IMR-90 (cell line): ENCODE measurements at regions not wholly inside any gene's neighbourhood (a gene's known extent, or its start where the extent isn't known, plus 50 kb on each side); places are given as distances from the start of the nearest gene placed in this dataset.

Source experiments
- ATAC-seq: fragments of 200-7000 bp; cut with Tn5 transposase; 2 replicates; pipeline ENCODE4 v1.9.1; 2020; ENCODE audit warnings: low read depth, mild to moderate bottlenecking, moderate library complexity
- BruUV-seq: library from RNA; stranded (reverse); fragments of 400-500 nt; replicated peaks from 2 replicates; lab custom pipeline; 2021; lab: Mats Ljungman, UMichigan
- CTCF ChIA-PET: fragments of 300-600 bp; formaldehyde crosslinking; extraction: SDS; loops from one replicate; lab custom pipeline; 2021; ENCODE audit warnings: antibody characterized with exemption; lab: Yijun Ruan, JAX
- POLR2A ChIA-PET: fragments of 300-600 bp; sonication (Branson Sonifier 250); formaldehyde crosslinking; loops from one replicate; lab custom pipeline; 2022; ENCODE audit warnings: antibody characterized with exemption; ENCODE audit not compliant: unreplicated experiment; lab: Charles Lee
- DNase-seq: peaks from one replicate; pipeline ENCODE4 v3.0.0; 2013
- H2AFZ ChIP-seq: replicated peaks from 2 replicates; pipeline ENCODE3; 2013; ENCODE audit warnings: low read length, mild to moderate bottlenecking; ENCODE audit not compliant: poor library complexity
- H2AK5ac ChIP-seq: 2 replicates; pipeline ENCODE4 v1.6.1; 2013; ENCODE audit warnings: low read depth, low read length, inconsistent platforms
- H2AK9ac ChIP-seq: replicated peaks from 2 replicates; pipeline ENCODE3; 2013; ENCODE audit warnings: mild to moderate bottlenecking, low read depth, low read length, moderate library complexity; ENCODE audit not compliant: poor library complexity
- H2BK120ac ChIP-seq: 2 replicates; pipeline ENCODE4 v1.6.1; 2013; ENCODE audit warnings: low read depth, low read length, inconsistent platforms
- H2BK15ac ChIP-seq: 3 replicates; pipeline ENCODE4 v1.6.1; 2013; ENCODE audit warnings: low read depth, low read length, inconsistent platforms
- H2BK20ac ChIP-seq: 2 replicates; pipeline ENCODE4 v1.6.1; 2013; ENCODE audit warnings: low read depth, mild to moderate bottlenecking, inconsistent platforms, low read length, moderate library complexity
- H2BK5ac ChIP-seq: 2 replicates; pipeline ENCODE4 v1.6.1; 2013; ENCODE audit warnings: mild to moderate bottlenecking, low read depth, low read length, inconsistent platforms; ENCODE audit not compliant: poor library complexity, severe bottlenecking
- H3K14ac ChIP-seq: replicated peaks from 2 replicates; pipeline ENCODE4 v1.6.1; 2013; ENCODE audit warnings: low read depth, low read length, inconsistent platforms
- H3K18ac ChIP-seq: 2 replicates; pipeline ENCODE4 v1.6.1; 2013; ENCODE audit warnings: low read depth, low read length, control low read depth
- H3K23ac ChIP-seq: 2 replicates; pipeline ENCODE4 v1.6.1; 2013; ENCODE audit warnings: low read depth, low read length, inconsistent platforms
- H3K27ac ChIP-seq: 2 replicates; pipeline ENCODE4 v1.5.1; 2013; ENCODE audit warnings: mild to moderate bottlenecking, control low read depth, low read length; ENCODE audit not compliant: insufficient read depth
- H3K27me3 ChIP-seq: 2 replicates; pipeline ENCODE4 v1.6.1; 2013; ENCODE audit warnings: low read length; ENCODE audit not compliant: control insufficient read depth, insufficient read depth
- H3K36me3 ChIP-seq: 2 replicates; pipeline ENCODE4 v1.6.1; 2013; ENCODE audit warnings: low read length, mixed read lengths; ENCODE audit not compliant: control insufficient read depth, insufficient read depth
- H3K4ac ChIP-seq: 2 replicates; pipeline ENCODE4 v1.6.1; 2013; ENCODE audit warnings: low read depth, low read length, inconsistent platforms
- H3K4me1 ChIP-seq: 2 replicates; pipeline ENCODE4 v1.6.1; 2013; ENCODE audit warnings: low read length, mixed read lengths; ENCODE audit not compliant: control insufficient read depth, insufficient read depth
- H3K4me2 ChIP-seq: 2 replicates; pipeline ENCODE4 v1.6.1; 2013; ENCODE audit warnings: low read depth, mild to moderate bottlenecking, control low read depth, low read length, moderate library complexity
- H3K4me3 ChIP-seq: 2 replicates; pipeline ENCODE4 v1.5.1; 2013; ENCODE audit warnings: low read depth, mild to moderate bottlenecking, control low read depth, low read length, moderate library complexity; ENCODE audit not compliant: insufficient read depth
- H3K56ac ChIP-seq: 2 replicates; pipeline ENCODE4 v1.6.1; 2013; ENCODE audit warnings: low read length, inconsistent platforms; ENCODE audit not compliant: insufficient read depth; ENCODE audit errors: extremely low read depth
- H3K79me1 ChIP-seq, 2 experiments: 2 replicates each; pipeline ENCODE4 v1.6.1; 2013; ENCODE audit warnings: low read length in 2 of 2, inconsistent platforms in 1 of 2, low read depth in 1 of 2
- H3K9ac ChIP-seq: 2 replicates; pipeline ENCODE4 v1.6.1; 2013; ENCODE audit warnings: low read depth, low read length, control low read depth
- H3K9me1 ChIP-seq: 2 replicates; pipeline ENCODE4 v1.6.1; 2013; ENCODE audit warnings: low read length, inconsistent platforms; ENCODE audit not compliant: insufficient read depth
- H3K9me3 ChIP-seq: 2 replicates; pipeline ENCODE4 v1.6.1; 2013; ENCODE audit warnings: low read length; ENCODE audit not compliant: control insufficient read depth, insufficient read depth
- H4K20me1 ChIP-seq: 2 replicates; pipeline ENCODE4 v1.6.1; 2013; ENCODE audit warnings: low read length, inconsistent platforms; ENCODE audit not compliant: insufficient read depth
- H4K5ac ChIP-seq: 2 replicates; pipeline ENCODE4 v1.6.1; 2013; ENCODE audit warnings: mild to moderate bottlenecking, low read depth, low read length, control low read depth
- H4K8ac ChIP-seq, 2 experiments: 2 replicates each; pipeline ENCODE4 v1.6.1; 2013; ENCODE audit warnings: low read depth in 2 of 2, low read length in 2 of 2, control low read depth in 1 of 2, inconsistent platforms in 1 of 2
- H4K91ac ChIP-seq: 2 replicates; pipeline ENCODE4 v1.6.1; 2013; ENCODE audit warnings: low read depth, low read length, inconsistent platforms; ENCODE audit not compliant: insufficient read depth
- BHLHE40 ChIP-seq: fragments of 150-350 bp; IDR thresholded peaks from 2 replicates; pipeline ENCODE4 v1.6.1; 2016; ENCODE audit warnings: mild to moderate bottlenecking, low read depth, low read length
- CEBPB ChIP-seq: IDR thresholded peaks from 2 replicates; pipeline ENCODE4 v1.6.1; 2012; ENCODE audit warnings: low read depth, low read length, improper control_type of control experiment
- CHD1 ChIP-seq: IDR thresholded peaks from 2 replicates; pipeline ENCODE4 v1.6.1; 2012; ENCODE audit warnings: low read depth, low read length, improper control_type of control experiment
- FOS ChIP-seq: fragments of 150-350 bp; IDR thresholded peaks from 2 replicates; pipeline ENCODE4 v1.6.1; 2016; ENCODE audit warnings: low read depth, low read length
- MAZ ChIP-seq: IDR thresholded peaks from 2 replicates; pipeline ENCODE4 v1.6.1; 2012; ENCODE audit warnings: low read depth, mild to moderate bottlenecking, low read length, improper control_type of control experiment, moderate library complexity, borderline replicate concordance
- MXI1 ChIP-seq: IDR thresholded peaks from 2 replicates; pipeline ENCODE4 v1.6.1; 2012; ENCODE audit warnings: low read depth, mild to moderate bottlenecking, low read length, moderate library complexity, borderline replicate concordance
- NFE2L2 ChIP-seq: fragments of 150-350 bp; IDR thresholded peaks from 2 replicates; pipeline ENCODE4 v1.6.1; 2016; ENCODE audit warnings: low read depth, mild to moderate bottlenecking, low read length
- RAD21 ChIP-seq: IDR thresholded peaks from 2 replicates; pipeline ENCODE4 v1.6.1; 2012; ENCODE audit warnings: low read length, improper control_type of control experiment
- RCOR1 ChIP-seq: IDR thresholded peaks from 2 replicates; pipeline ENCODE4 v1.6.1; 2012; ENCODE audit warnings: mild to moderate bottlenecking, low read length, improper control_type of control experiment; ENCODE audit not compliant: insufficient replicate concordance
- RFX5 ChIP-seq: IDR thresholded peaks from 2 replicates; pipeline ENCODE4 v1.8.0; 2012; ENCODE audit warnings: low read depth, mild to moderate bottlenecking, low read length, moderate library complexity
- SMC3 ChIP-seq: fragments of 150-350 bp; IDR thresholded peaks from 2 replicates; pipeline ENCODE4 v1.6.1; 2016; ENCODE audit warnings: low read depth, mild to moderate bottlenecking, antibody characterized with exemption, low read length, moderate library complexity
- WGBS, 2 experiments: methylation state at CpG; one replicate each; pipeline versions ENCODE4 v1.1.5 to v1.1.7; 2013; ENCODE audit warnings: missing lambda C conversion rate in 2 of 2; ENCODE audit not compliant: insufficient read length in 1 of 2; ENCODE audit errors: extremely low coverage in 2 of 2; 5-methylcytosine and 5-hydroxymethylcytosine counted together
- dilution Hi-C: fragments of 300-500 bp; cut with HindIII; formaldehyde crosslinking; loops from one replicate; pipeline ENCODE4 v1.14.3; 2018; ENCODE audit warnings: low sequenced_read_pairs; ENCODE audit not compliant: unreplicated experiment
- in situ Hi-C: fragments of 300-500 bp; cut with MboI; formaldehyde crosslinking; loops from 3 replicates; pipeline ENCODE4 v1.14.3; 2019; ENCODE audit warnings: low sequenced_read_pairs, inconsistent platforms, mixed read lengths
- intact Hi-C: fragments of 100-400 bp; cut with micrococcal nuclease; formaldehyde crosslinking; loops from 2 replicates; pipeline ENCODE4 v1.10.0; 2022
- TF ChIP-seq, protein P1 (sequence below): conservative IDR thresholded peaks from 2 replicates; pipeline ENCODE4 v1.5.1; 2012; ENCODE audit warnings: mild to moderate bottlenecking, low read depth, low read length, improper control_type of control experiment
- TF ChIP-seq, protein P2 (sequence below): fragments of 150-350 bp; IDR thresholded peaks from 2 replicates; pipeline ENCODE4 v1.6.1; 2017; ENCODE audit warnings: mild to moderate bottlenecking, antibody characterized with exemption, low read length, low read depth

DNA sequence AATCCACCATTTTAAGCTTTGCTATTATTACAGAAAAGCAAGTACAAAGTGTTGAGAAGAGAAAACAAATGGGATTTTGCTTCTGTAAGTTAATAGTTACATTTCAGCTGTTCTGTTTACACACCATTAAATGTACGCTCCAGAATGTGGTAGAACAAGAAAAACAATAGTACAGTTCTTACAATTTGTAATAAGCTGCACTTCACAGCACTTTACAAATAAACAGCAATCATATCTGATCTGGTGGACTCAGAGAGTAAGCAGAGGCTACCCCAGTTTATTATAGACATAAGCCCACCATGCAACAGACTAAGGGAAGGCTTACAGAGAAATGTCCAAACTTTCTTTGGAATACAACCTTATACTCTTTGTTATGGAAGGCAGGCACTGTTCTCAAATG lies 126.4 kb downstream of the OXSM start:
- Histone ChIP-seq H3K9me3 (no peaks in the 10 kb centered on the region), H2AK5ac (no peak overlapping the region), H4K8ac (no peak overlapping the region), H3K56ac (no peak overlapping the region), H3K4me1 (no peaks in the 10 kb centered on the region), H3K14ac (no peak overlapping the region), H3K79me1 (no peaks in the 10 kb centered on the region), H3K4me2 (no peak overlapping the region), H4K20me1 (no peaks in the 10 kb centered on the region), H3K27me3 (no peaks in the 10 kb centered on the region), H4K91ac (no peak overlapping the region), H3K18ac (no peak overlapping the region), H2AFZ (no peak overlapping the region), H3K4ac (no peak overlapping the region), H2BK120ac (no peak overlapping the region), H3K23ac (no peak overlapping the region), H3K9me1 (no peaks in the 10 kb centered on the region), H2BK5ac (no peak overlapping the region), H4K5ac (no peak overlapping the region), H2BK15ac (no peak overlapping the region), H2AK9ac (no peak overlapping the region), H3K36me3 (no peaks in the 10 kb centered on the region), H2BK20ac (no peak overlapping the region), H3K27ac (no peak overlapping the region), H3K9ac (no peak overlapping the region), H3K4me3 (no peak overlapping the region)
- no CpG with 5 or more reads among the region's 1 CpG for WGBS, 2 experiments
- CTCF ChIA-PET, result no interaction called here
- BruUV-seq, result no TSS peak
- POLR2A ChIA-PET, result no interaction called here
- no peak for ATAC-seq
- no peak for DNase-seq
- intact Hi-C loops (no loop called here), in situ Hi-C loops (no loop called here), dilution Hi-C loops (no loop called here)
- TF ChIP-seq, protein P1, sequence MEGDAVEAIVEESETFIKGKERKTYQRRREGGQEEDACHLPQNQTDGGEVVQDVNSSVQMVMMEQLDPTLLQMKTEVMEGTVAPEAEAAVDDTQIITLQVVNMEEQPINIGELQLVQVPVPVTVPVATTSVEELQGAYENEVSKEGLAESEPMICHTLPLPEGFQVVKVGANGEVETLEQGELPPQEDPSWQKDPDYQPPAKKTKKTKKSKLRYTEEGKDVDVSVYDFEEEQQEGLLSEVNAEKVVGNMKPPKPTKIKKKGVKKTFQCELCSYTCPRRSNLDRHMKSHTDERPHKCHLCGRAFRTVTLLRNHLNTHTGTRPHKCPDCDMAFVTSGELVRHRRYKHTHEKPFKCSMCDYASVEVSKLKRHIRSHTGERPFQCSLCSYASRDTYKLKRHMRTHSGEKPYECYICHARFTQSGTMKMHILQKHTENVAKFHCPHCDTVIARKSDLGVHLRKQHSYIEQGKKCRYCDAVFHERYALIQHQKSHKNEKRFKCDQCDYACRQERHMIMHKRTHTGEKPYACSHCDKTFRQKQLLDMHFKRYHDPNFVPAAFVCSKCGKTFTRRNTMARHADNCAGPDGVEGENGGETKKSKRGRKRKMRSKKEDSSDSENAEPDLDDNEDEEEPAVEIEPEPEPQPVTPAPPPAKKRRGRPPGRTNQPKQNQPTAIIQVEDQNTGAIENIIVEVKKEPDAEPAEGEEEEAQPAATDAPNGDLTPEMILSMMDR, result no peak
- no peak for TF ChIP-seq RAD21
- TF ChIP-seq, protein P2, sequence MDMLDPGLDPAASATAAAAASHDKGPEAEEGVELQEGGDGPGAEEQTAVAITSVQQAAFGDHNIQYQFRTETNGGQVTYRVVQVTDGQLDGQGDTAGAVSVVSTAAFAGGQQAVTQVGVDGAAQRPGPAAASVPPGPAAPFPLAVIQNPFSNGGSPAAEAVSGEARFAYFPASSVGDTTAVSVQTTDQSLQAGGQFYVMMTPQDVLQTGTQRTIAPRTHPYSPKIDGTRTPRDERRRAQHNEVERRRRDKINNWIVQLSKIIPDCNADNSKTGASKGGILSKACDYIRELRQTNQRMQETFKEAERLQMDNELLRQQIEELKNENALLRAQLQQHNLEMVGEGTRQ, result no peak
- TF ChIP-seq SMC3, result no peak
- no peak for TF ChIP-seq BHLHE40
- TF ChIP-seq MAZ, result no peak
- TF ChIP-seq RFX5, result no peak
- no peak for TF ChIP-seq RCOR1
- TF ChIP-seq CEBPB, result no peak
- TF ChIP-seq CHD1, result no peak
- TF ChIP-seq FOS, result no peak
- no peak for TF ChIP-seq NFE2L2
- no peak for TF ChIP-seq MXI1
